ENCODE measurements at regions not wholly inside any gene's neighbourhood (a gene's known extent, or its start where the extent isn't known, plus 50 kb on each side); places are given as distances from the start of the nearest gene placed in this dataset.

DNA sequence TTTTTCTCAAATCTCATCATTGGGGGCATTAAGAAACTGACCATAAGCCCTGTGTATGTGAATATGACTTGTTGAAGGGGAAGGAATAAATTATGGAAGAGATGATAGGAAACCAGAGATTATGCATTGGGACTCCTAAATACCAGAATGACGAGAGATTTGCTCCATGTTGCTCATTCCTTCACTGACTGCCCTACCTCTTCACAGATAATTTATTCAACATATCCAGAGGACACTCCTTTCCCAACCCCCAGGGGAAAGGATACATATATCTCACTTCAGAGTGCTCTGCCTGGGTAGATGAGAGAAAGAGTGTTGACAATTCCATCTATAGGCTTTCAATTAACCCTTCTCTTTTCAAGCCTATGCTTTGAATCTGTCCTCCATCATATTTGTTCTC is 145.3 kb upstream of the RHOBTB1 start:
- DNase-seq = no peak
- Histone ChIP-seq H3K9me3 (ENCODE audit: control insufficient read depth in 2 of 2, insufficient read depth in 1 of 2, low read depth in 1 of 2, low read length in 1 of 2) (no peaks in the 10 kb centered on the region), H3K36me3 (ENCODE audit: control insufficient read depth in 3 of 3, insufficient read depth in 2 of 3, low read depth in 1 of 3, low read length in 3 of 3) (no peaks in the 10 kb centered on the region), H3K4me3 (ENCODE audit: low read depth in 1 of 3, low read length in 3 of 3) (no peak overlapping the region), H3K27me3 (ENCODE audit: control insufficient read depth in 3 of 3, insufficient read depth in 3 of 3, low read length in 3 of 3) (no peaks in the 10 kb centered on the region), H3K27ac (ENCODE audit: low read depth in 1 of 3, low read length in 2 of 3) (no peak overlapping the region), H3K4me1 (ENCODE audit: control insufficient read depth in 3 of 3, insufficient read depth in 2 of 3, low read depth in 1 of 3, low read length in 2 of 3) (no peaks in the 10 kb centered on the region)
- WGBS, 3 donors = 67 to 78% (median 72%) methylated on average over 1 of the region's 1 CpG
- FAIRE-seq = no peak

DNA sequence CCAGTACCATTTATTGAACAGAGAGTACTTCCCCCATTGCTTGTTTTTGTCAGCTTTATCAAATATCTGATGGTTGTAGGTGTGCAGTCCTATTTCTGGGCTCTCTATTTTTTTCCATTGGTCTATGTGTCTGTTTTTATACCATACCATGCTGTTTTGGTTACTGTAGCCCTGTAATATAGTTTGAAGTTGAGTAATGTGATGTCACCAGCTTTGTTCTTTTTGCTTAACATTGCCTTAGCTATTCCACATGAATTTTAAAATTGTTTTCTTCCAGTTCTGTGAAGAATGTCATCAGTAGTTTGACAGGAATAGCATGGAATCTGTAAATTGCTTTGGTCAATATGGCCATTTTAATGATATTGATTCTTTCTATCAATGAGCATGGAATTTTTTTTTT is 140.5 kb upstream of the RHOBTB1 start:
- no peak overlapping the region for H3K4me3 ChIP-seq (ENCODE audit: low read depth in 1 of 3, low read length in 3 of 3)
- H3K36me3 ChIP-seq (ENCODE audit: control insufficient read depth in 3 of 3, insufficient read depth in 2 of 3, low read depth in 1 of 3, low read length in 3 of 3) = no peaks in the 10 kb centered on the region
- no peaks in the 10 kb centered on the region for H3K4me1 ChIP-seq (ENCODE audit: control insufficient read depth in 3 of 3, insufficient read depth in 2 of 3, low read depth in 1 of 3, low read length in 2 of 3)
- H3K27ac ChIP-seq (ENCODE audit: low read depth in 1 of 3, low read length in 2 of 3) = no peak overlapping the region
- H3K9me3 ChIP-seq (ENCODE audit: control insufficient read depth in 2 of 2, insufficient read depth in 1 of 2, low read depth in 1 of 2, low read length in 1 of 2) = no peaks in the 10 kb centered on the region
- DNase-seq (no peak), FAIRE-seq (no peak)
- H3K27me3 ChIP-seq (ENCODE audit: control insufficient read depth in 3 of 3, insufficient read depth in 3 of 3, low read length in 3 of 3) = no peaks in the 10 kb centered on the region

DNA sequence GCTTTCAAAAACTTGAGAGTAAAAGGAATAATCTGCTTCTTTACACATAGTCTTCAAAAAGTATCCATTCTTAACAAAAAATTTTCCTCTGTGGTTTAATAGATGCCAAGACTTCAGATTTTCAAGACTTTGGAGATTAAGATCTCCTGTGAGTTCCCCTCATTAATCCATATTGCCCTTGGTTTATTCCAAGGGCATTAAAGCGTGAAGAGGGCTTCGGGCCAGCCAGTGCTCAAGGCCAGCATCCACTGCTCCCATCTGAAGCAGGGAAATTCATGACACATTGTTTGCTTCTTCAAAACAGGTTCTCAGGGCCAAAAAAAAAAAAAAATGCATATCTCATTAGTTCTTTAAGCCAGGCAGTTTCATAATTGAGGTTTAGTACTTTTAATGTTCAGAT is 137.3 kb upstream of the RHOBTB1 start:
- no peak for DNase-seq
- H3K9me3 ChIP-seq (ENCODE audit: control insufficient read depth in 2 of 2, insufficient read depth in 1 of 2, low read depth in 1 of 2, low read length in 1 of 2) = no peaks in the 10 kb centered on the region
- no peak overlapping the region for H3K27ac ChIP-seq (ENCODE audit: low read depth in 1 of 3, low read length in 2 of 3)
- no peaks in the 10 kb centered on the region for H3K36me3 ChIP-seq (ENCODE audit: control insufficient read depth in 3 of 3, insufficient read depth in 2 of 3, low read depth in 1 of 3, low read length in 3 of 3)
- H3K4me3 ChIP-seq (ENCODE audit: low read depth in 1 of 3, low read length in 3 of 3) = no peak overlapping the region
- FAIRE-seq = no peak
- no peaks in the 10 kb centered on the region for H3K4me1 ChIP-seq (ENCODE audit: control insufficient read depth in 3 of 3, insufficient read depth in 2 of 3, low read depth in 1 of 3, low read length in 2 of 3)
- no peaks in the 10 kb centered on the region for H3K27me3 ChIP-seq (ENCODE audit: control insufficient read depth in 3 of 3, insufficient read depth in 3 of 3, low read length in 3 of 3)
- 86 to 90% (median 86%) methylated on average over 2 of the region's 2 CpGs for WGBS, 3 donors

DNA sequence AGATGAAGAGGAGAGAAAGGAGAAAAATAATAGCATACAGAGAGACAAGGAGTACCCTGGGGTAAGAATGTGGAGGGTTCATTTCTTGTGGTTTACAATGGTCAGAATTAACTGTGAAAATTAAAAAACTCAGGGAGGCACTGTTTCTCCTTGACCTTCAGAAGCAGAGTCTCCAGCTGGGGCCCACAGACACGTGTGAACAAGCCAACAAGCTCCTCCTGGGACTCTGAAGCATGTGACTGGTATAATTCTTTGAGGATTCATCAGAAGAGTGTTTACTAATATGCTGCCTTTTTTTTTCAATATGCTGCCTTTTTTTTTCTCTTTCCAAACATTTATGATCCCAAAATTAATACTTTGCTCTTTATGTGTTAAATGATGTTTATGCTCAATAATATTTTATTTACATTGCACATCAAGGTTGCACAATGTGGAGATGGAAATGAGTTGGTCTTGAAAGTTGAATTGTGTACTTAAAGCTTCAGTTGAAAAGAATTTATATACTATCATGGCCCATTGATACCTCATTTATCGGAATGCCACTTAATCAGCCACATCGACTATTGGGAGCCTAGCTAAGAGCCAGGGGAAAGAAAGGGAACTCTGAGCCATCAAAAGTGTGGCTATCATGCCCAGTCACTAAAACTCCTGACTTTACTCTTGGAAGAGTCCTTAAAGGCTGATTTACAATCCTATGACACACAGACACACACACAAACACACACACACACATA is 134.7 kb upstream of the RHOBTB1 start:
- WGBS, 3 donors = 53 to 66% (median 59%) methylated on average over 3 of the region's 3 CpGs
- Histone ChIP-seq H3K27me3 (ENCODE audit: control insufficient read depth in 3 of 3, insufficient read depth in 3 of 3, low read length in 3 of 3) (no peaks in the 10 kb centered on the region), H3K36me3 (ENCODE audit: control insufficient read depth in 3 of 3, insufficient read depth in 2 of 3, low read depth in 1 of 3, low read length in 3 of 3) (no peaks in the 10 kb centered on the region), H3K9me3 (ENCODE audit: control insufficient read depth in 2 of 2, insufficient read depth in 1 of 2, low read depth in 1 of 2, low read length in 1 of 2) (no peaks in the 10 kb centered on the region), H3K4me1 (ENCODE audit: control insufficient read depth in 3 of 3, insufficient read depth in 2 of 3, low read depth in 1 of 3, low read length in 2 of 3) (no peaks in the 10 kb centered on the region), H3K4me3 (ENCODE audit: low read depth in 1 of 3, low read length in 3 of 3) (no peak overlapping the region), H3K27ac (ENCODE audit: low read depth in 1 of 3, low read length in 2 of 3) (no peak overlapping the region)
- FAIRE-seq (no peak), DNase-seq (no peak)

DNA sequence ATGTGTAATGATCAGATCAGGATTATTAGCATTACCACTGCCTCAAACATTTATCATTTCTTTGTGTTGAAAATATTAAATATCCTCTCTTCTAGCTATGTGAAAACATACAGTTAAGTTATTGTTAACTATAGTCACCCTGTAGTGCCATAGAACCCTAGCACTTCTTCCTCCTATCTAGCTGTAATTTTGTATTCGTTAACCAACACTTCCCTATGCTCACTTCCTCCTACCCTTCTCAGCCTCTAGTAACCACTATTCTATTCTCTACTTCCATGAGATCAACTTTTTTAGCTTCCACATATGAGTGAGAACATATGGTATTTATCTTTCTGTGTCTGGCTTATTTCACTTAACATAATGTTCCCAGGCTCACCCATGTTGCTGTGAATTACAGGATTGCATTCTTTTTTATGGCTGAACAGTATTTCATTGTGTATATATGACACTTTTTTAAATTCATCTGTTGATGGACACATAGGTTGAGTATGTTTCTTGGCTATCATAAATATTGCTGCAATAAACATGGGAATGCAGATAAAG is 132.7 kb upstream of the RHOBTB1 start:
- DNase-seq = no peak
- WGBS, 3 donors = 48 to 74% (median 62%) methylated on average over 1 of the region's 1 CpG

DNA sequence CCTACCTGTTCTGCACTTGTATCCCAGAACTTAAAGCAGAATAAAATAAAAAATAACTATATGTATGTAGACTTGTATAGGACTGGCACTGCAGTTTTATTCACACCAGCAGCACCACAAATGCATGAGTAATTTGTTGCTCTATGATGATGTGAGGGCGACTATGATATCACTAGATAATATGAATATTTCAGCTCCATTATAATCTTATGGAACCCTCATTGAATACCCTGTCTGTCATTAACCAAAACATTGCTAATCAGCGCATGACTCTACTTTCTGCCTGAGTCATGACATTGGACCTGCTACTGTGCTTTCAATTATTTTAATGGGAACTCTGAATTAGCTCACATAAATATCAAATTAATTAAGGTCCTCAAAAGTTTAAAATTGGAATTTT is 129.4 kb upstream of the RHOBTB1 start:
- DNase-seq (no peak), FAIRE-seq (no peak)
- Histone ChIP-seq H3K4me3 (ENCODE audit: low read depth in 1 of 3, low read length in 3 of 3) (no peak overlapping the region), H3K9me3 (ENCODE audit: control insufficient read depth in 2 of 2, insufficient read depth in 1 of 2, low read depth in 1 of 2, low read length in 1 of 2) (no peaks in the 10 kb centered on the region), H3K36me3 (ENCODE audit: control insufficient read depth in 3 of 3, insufficient read depth in 2 of 3, low read depth in 1 of 3, low read length in 3 of 3) (no peaks in the 10 kb centered on the region), H3K4me1 (ENCODE audit: control insufficient read depth in 3 of 3, insufficient read depth in 2 of 3, low read depth in 1 of 3, low read length in 2 of 3) (no peaks in the 10 kb centered on the region), H3K27ac (ENCODE audit: low read depth in 1 of 3, low read length in 2 of 3) (no peak overlapping the region), H3K27me3 (ENCODE audit: control insufficient read depth in 3 of 3, insufficient read depth in 3 of 3, low read length in 3 of 3) (no peaks in the 10 kb centered on the region)
- 86 to 93% (median 91%) methylated on average over 2 of the region's 2 CpGs for WGBS, 3 donors

More for the DNA sequence above, 132.7 kb upstream of the RHOBTB1 start:
- Histone ChIP-seq H3K27ac (ENCODE audit: low read depth in 1 of 3, low read length in 2 of 3) (no peak overlapping the region), H3K4me1 (ENCODE audit: control insufficient read depth in 3 of 3, insufficient read depth in 2 of 3, low read depth in 1 of 3, low read length in 2 of 3) (no peaks in the 10 kb centered on the region), H3K36me3 (ENCODE audit: control insufficient read depth in 3 of 3, insufficient read depth in 2 of 3, low read depth in 1 of 3, low read length in 3 of 3) (no peaks in the 10 kb centered on the region), H3K4me3 (ENCODE audit: low read depth in 1 of 3, low read length in 3 of 3) (no peak overlapping the region), H3K27me3 (ENCODE audit: control insufficient read depth in 3 of 3, insufficient read depth in 3 of 3, low read length in 3 of 3) (no peaks in the 10 kb centered on the region), H3K9me3 (ENCODE audit: control insufficient read depth in 2 of 2, insufficient read depth in 1 of 2, low read depth in 1 of 2, low read length in 1 of 2) (no peaks in the 10 kb centered on the region)
- FAIRE-seq = no peak

DNA sequence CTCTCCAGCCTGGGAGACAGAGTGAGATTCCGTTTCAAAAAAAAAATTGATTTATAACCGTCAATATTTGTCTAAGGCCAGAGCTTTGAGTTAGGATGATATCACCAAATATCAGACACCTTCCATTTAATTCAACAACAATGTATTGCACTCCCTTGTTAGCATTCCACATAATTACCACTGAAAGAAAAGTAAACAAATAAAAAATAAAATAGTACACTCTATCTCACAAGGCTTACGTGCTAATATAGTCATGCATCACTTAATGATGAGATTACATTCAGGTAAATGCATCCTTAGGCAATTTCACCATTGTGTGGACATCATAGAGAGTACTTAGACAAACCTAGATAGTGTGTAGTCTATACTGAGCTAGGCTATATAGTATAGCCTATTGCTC is 127.6 kb upstream of the RHOBTB1 start:
- no peak for DNase-seq
- 62 to 78% (median 73%) methylated on average over 3 of the region's 3 CpGs for WGBS, 3 donors
- no peak for FAIRE-seq

DNA sequence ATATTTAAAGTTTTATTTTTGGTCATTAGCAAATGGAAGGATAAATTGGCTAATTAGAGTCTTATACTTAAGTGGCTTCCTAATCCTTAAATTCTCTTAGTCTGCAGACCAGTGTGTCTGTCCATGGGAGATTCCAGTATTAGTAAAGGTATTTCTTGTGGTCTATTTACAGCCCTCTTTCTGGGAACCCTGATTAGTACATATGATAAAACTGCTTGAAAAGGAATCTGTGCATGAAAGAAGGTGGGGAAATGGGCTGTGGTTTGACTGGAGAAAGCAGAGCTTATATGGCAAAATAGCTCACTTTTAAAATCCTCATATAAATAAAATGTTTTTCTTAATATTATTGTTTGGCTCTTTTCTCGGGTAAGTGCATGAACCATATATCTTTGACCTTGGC is 124.5 kb upstream of the RHOBTB1 start:
- DNase-seq = no peak
- Histone ChIP-seq H3K4me3 (ENCODE audit: low read depth in 1 of 3, low read length in 3 of 3) (no peak overlapping the region), H3K4me1 (ENCODE audit: control insufficient read depth in 3 of 3, insufficient read depth in 2 of 3, low read depth in 1 of 3, low read length in 2 of 3) (no peaks in the 10 kb centered on the region), H3K27ac (ENCODE audit: low read depth in 1 of 3, low read length in 2 of 3) (no peak overlapping the region), H3K9me3 (ENCODE audit: control insufficient read depth in 2 of 2, insufficient read depth in 1 of 2, low read depth in 1 of 2, low read length in 1 of 2) (no peaks in the 10 kb centered on the region), H3K36me3 (ENCODE audit: control insufficient read depth in 3 of 3, insufficient read depth in 2 of 3, low read depth in 1 of 3, low read length in 3 of 3) (no peaks in the 10 kb centered on the region), H3K27me3 (ENCODE audit: control insufficient read depth in 3 of 3, insufficient read depth in 3 of 3, low read length in 3 of 3) (no peaks in the 10 kb centered on the region)
- 43 to 76% (median 55%) methylated on average over 1 of the region's 1 CpG for WGBS, 3 donors
- no peak for FAIRE-seq

More for the DNA sequence above, 127.6 kb upstream of the RHOBTB1 start:
- H3K27ac ChIP-seq (ENCODE audit: low read depth in 1 of 3, low read length in 2 of 3) = no peak overlapping the region
- no peaks in the 10 kb centered on the region for H3K36me3 ChIP-seq (ENCODE audit: control insufficient read depth in 3 of 3, insufficient read depth in 2 of 3, low read depth in 1 of 3, low read length in 3 of 3)
- no peak overlapping the region for H3K4me3 ChIP-seq (ENCODE audit: low read depth in 1 of 3, low read length in 3 of 3)
- H3K4me1 ChIP-seq (ENCODE audit: control insufficient read depth in 3 of 3, insufficient read depth in 2 of 3, low read depth in 1 of 3, low read length in 2 of 3) = no peaks in the 10 kb centered on the region
- H3K27me3 ChIP-seq (ENCODE audit: control insufficient read depth in 3 of 3, insufficient read depth in 3 of 3, low read length in 3 of 3) = no peaks in the 10 kb centered on the region
- no peaks in the 10 kb centered on the region for H3K9me3 ChIP-seq (ENCODE audit: control insufficient read depth in 2 of 2, insufficient read depth in 1 of 2, low read depth in 1 of 2, low read length in 1 of 2)

Measured in small intestine (tissue), 7 donors.